HG03159 (cell line): ENCODE measurements at regions not wholly inside any gene's neighbourhood (a gene's known extent, or its start where the extent isn't known, plus 50 kb on each side); places are given as distances from the start of the nearest gene placed in this dataset.

Experiments used
- ATAC-seq: cut with Tn5 transposase; IDR thresholded peaks from one replicate; pipeline ENCODE4 v1.9.1; 2021; ENCODE audit warnings: mild to moderate bottlenecking, moderate library complexity; ENCODE audit not compliant: unreplicated experiment

DNA sequence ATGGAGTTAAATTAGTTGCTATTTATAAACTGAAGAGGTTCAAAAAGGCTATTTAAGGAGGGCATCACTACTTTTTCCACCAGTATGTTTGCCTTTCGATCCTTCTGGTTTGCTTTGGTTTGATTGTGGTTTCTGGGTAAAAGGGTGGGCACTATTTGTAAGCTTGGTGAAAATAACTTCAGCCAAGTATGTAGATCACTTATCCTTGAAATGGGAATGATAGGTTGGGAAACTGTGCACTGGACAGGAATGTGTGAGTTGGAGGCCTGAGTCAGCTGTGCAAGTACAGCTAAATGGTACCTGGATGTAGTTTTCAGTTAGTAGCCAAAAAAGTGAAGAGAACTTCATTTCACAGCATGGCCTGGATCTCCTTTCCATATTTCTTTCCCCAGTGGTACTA, 466.2 kb downstream of the ENC1 start:
- ATAC-seq: no peak

- no peak for ATAC-seq
Observed at GRCh38 chr5:74173665-74174064, 466.9 kb downstream of the ENC1 start.

DNA sequence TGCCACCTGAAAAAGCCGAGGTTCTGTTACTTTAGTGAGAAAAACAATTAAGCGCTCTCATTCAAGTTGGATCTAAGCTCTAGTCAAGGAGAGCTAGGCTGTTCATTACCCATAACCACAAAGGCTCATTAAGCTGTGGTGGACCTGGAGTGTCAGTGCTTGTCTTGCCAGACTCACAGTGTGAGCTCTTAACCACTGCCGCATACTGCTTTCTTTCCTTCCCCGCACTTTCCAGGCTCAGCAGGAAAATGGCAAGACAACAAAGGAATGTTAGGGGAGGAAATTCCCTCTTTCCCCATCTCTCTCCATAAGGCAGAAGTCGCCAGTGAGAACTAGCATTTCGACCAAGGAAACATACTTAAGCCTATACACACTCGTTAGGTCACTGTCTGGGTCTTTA, 467.3 kb downstream of the ENC1 start:
- no peak for ATAC-seq

DNA sequence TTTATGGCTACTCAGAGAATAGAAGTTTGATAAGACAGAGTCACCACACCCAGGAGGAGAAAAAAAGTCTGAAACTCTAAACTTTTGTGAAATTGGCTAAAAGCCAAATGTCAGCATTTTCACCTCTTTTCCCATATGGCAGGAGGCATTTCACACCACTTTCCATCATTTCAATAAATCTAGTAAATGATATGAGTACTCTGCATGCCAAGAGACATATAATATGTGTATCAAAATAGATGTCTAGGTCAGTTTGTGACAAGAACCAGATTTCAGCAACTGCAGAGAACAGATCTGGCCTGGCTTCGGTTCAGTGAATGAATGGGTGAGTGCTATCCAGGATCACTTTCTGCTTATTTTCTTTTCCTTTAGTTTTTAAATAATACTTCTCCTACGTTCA, 470.8 kb downstream of the ENC1 start:
- ATAC-seq: no peak

- ATAC-seq: no peak
Observed at GRCh38 chr5:74167930-74168315, 472.6 kb downstream of the ENC1 start.

DNA sequence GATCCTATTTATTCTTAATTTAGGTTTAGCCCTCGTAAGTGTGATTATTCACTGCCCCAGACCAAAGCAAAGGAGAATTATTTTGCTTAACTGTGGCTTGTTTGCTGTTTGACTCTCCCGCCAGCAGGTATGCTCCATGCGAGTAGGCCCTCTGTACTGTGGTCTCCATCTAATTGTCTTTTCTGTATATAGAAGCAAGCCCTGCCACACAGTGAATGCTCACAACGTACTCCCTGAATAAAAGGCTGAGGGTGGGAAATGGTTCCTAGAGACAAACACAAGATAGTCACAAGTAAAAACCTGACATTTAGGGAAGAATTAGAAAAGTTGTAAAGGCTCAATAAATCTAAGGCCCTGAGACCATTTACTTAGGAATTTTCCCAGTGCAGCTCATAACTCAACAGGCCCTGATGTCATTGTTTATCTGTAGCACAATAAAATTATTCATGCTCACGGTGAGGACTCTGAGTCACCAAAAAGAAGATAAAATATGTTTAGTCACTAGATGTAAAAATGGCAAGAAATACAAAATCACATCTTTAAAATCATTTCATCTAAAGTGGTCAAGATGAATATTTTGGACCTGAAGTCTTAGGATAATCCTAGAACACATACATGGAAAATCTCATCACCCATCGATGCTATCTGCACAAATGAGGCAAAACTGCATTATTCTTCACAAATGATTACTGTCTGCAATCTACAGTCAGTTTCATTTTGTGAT, 473.2 kb downstream of the ENC1 start:
- no peak for ATAC-seq

DNA sequence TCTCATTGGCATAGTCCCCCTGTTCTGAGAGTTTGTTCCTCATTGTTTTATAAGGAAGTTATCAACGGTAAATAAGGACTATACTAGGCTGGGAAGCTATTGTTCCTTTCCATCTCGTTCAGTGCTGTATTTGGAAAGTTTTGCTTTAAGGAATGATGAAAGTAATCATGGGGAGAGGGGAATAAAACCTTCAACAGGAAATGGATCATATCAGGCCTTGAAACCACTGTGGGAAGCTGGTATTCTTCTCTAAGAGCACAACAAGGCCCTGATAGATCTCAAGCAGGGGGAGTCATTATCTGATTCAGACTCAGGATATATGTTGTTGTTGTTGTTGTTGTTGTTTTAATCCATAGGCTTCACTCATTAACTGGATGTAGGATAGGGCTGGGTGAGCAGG, 474.5 kb downstream of the ENC1 start:
- no peak for ATAC-seq

GRCh38 chr5:74164725-74165235, 475.7 kb downstream of the ENC1 start:
- ATAC-seq: no peak

DNA sequence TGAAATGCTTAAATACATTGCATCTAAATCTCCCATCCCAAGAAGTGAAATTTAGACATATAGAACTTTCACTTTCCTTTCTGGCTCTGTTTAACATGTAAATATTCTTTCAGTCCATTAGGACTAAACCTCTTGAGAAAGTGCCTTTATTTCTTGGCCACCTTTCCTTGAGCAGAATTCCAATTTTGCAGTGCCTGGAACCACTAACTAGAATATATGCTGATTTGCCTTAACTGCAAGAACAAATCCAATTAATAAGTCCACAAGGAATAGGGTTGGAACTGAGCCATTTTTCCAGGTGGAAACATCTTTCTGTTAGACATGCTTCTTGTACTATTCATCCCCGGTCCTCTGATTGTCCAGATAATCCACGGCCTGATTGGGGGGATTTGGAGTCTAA, 478.0 kb downstream of the ENC1 start:
- no peak for ATAC-seq

GRCh38 chr5:74161170-74161569, 479.4 kb downstream of the ENC1 start:
- no peak for ATAC-seq

GRCh38 chr5:74156728-74157383, 483.7 kb downstream of the ENC1 start:
- ATAC-seq: no peak

GRCh38 chr5:74155501-74155900, 485.0 kb downstream of the ENC1 start:
- no peak for ATAC-seq

DNA sequence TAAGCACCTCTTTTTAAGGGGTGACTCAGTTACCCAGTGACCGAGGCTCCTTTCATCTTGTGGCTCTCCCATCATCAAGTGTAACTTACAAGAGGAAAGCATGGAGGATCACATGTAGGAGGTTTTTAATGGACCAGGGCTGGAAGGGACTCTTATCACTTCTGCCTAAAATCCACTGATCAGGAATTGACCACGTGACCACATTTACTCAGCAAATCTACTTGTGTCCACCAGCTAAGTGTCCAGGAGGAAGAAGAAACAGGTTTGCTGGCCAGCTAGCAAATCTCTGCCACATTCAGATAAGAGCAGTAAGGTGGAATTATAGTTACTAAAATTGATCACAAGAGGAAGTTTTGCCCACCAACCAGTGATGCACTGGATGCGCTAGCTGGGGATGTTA, 486.0 kb downstream of the ENC1 start:
- ATAC-seq: no peak

DNA sequence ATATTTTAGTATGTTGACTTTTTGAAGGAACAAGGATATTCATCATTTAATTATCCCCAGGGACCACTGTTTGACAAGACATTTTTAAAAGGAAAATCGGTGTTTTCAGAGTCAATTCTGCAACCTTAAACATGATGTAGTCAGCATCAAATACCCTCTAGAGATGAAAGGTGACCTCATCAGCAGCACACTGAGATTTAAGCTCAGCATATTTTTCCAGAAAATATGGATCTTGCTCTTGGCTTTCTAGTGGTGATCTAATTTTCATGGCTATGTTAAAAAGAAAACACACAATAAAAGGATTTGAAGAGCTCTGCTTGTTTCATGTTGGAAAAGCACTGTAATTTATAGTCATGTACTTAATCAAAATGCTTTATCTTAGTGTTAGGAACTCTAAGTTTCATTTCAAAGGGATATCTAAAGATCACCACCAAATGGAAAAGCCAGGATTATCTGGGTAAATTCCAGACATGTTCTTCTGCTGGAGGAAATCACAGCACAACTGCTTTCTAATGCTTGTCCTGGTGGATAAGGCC, 487.2 kb downstream of the ENC1 start:
- no peak for ATAC-seq

DNA sequence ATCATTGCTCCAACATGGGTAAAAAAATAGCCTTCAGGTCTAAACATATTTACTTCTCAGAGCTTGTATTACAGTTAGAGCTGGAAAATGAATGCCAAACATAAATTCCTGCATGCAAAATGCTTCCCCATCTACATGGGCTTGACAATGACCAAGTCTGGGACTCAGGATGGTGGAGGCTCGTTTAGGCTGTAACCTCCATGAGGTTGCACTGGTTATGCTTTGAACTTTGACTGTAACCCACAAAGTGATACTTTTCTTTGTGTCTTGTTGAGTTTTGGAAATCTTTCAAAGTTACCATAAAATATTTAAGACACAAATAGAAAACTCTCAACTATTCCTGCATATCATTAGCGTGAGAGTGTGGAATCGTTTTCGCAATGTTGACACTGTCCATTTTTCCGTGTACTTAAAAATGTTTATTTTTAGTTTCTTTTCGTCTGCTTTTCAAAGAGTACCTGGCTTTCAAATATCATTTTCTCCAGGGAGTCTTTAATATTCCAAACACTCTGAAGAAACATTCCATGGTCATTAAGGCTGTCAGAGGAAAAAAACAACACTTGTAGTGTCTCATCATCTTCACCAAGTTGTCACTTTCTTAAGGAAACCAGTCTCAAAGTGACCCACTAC, 487.8 kb downstream of the ENC1 start:
- no peak for ATAC-seq

DNA sequence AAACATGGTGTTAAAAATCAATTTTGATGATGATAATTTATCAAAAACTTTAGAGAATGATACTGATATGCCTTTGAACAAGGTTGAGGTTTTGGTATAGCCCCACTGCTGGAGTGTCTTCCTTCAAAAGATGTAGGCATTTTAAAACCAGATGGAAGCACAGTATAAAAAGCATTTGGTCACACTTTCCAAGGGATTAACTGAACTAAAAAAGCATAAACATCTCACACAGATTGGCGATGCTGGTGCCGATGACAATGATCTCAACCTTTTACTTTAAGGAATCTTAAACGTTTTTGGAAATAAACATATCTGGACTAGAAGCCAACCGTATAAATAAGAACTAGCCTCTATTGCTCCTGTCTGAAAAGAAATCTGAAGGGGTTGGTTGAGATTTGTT, 488.4 kb downstream of the ENC1 start:
- no peak for ATAC-seq

- no peak for ATAC-seq
Observed at GRCh38 chr5:74149395-74149794, 491.1 kb downstream of the ENC1 start.

GRCh38 chr5:74148321-74148720, 492.2 kb downstream of the ENC1 start:
- ATAC-seq: no peak

DNA sequence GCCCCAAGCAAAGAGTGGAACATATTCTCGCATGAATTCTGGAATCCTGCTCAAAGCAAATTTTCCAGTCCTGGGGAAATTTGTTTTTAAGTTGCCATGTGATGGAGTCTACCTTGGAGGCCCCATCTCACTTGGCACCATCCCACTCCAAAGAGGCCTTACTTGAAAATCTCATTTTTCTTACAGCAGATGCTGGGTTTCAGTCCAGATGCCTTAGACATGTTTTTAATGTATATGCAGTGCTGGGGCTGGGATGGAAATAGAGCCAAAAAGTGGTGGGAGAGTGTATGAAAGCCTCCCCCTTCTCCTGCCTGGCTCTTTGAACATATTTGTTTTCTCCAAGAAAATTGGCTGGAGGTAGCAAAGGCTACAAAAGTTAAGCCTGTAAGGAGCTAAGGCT, 493.7 kb downstream of the ENC1 start:
- no peak for ATAC-seq

DNA sequence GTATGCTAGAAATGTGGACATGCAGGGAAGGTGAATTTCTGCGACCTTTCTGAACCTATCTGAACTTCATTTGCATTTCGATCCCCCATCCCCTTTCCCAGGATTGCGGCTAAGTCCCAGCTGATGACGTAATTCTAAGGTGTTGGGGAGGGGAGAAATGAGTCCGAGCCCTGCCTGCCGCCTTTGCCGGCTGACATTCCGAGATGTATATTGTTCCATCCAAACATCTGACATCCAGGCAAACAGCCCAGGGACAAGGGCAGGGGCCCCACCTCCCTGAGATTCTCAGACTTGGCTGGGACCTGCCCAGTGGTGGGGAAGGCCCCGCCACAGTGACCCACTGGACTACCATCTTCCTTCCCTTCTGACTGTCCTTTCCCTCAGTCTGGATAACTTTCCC, 494.6 kb downstream of the ENC1 start:
- no peak for ATAC-seq

DNA sequence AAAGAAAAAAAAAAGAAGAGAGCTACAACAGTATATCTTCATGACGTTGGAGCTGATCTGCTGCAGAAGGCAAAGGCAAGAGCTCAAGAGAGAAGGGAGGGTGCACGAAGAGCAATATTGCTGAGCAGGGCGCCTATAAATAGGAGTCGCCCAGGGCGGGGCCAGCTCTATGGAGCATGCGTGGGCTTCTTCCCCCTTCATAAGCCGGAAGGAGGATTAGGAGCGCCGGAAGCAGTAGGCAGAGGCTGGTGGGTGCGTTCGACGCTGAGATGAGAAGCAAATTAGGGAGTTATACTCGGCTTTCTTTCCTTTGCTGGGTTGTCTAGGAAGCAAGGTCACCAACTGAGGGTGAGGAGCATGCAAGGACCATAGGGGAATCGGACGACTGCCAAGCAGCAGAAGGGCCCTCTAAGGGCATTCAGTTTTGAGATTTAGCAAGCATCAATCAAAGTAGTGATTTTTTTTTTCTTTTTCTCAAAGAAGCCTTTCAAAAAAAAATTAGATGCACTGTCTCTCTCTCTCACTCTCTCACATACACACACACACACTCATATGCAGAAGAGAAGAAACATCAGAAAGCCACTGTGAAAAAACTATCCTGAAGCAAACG, 496.7 kb downstream of the ENC1 start:
- no peak for ATAC-seq
